Lower leg skin (tissue), 3 donors: ENCODE measurements at regions not wholly inside any gene's neighbourhood (a gene's known extent, or its start where the extent isn't known, plus 50 kb on each side); places are given as distances from the start of the nearest gene placed in this dataset.

Experiments used
- POLR2A ChIP-seq, 2 donors: fragments of 450-650 bp; IDR thresholded peaks; one replicate each; pipeline ENCODE4 v1.6.1; 2016 to 2017; ENCODE audit warnings: antibody characterized with exemption in 2 of 2, mild to moderate bottlenecking in 1 of 2, moderate library complexity in 1 of 2
- TF ChIP-seq, protein P1 (sequence below), 3 donors: fragments of 450-650 bp; IDR thresholded peaks; one replicate each; pipeline ENCODE4 v1.5.1; 2016; ENCODE audit warnings: antibody characterized with exemption in 3 of 3, mild to moderate bottlenecking in 3 of 3, moderate library complexity in 2 of 3

DNA sequence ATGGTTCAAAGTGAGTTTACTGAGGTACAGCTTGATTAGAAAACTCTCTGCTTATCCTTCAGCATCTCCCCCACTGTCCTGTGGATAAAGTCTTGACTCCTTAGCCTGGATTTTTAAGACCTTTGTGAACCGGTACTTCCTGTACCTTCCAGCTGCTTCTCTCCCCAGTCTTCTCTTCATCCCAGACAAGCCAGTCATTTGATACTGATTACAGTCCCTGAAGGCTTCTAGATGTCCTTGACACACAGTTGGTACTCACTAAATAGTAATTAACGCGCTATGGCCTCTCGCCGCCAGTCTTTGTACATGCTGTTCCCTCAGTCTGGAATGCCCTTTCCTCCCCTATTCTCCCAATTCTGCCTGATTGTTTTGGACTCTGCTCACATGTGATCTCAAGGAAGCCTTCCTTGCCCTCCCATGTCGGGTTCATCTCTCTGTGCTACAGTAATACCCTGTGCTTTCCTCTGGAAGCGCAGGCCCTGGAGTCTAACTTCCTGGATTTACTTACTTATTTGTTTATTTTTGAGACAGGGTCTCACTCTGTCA is 50.6 kb upstream of the PTGR2 start:
- TF ChIP-seq, protein P1, sequence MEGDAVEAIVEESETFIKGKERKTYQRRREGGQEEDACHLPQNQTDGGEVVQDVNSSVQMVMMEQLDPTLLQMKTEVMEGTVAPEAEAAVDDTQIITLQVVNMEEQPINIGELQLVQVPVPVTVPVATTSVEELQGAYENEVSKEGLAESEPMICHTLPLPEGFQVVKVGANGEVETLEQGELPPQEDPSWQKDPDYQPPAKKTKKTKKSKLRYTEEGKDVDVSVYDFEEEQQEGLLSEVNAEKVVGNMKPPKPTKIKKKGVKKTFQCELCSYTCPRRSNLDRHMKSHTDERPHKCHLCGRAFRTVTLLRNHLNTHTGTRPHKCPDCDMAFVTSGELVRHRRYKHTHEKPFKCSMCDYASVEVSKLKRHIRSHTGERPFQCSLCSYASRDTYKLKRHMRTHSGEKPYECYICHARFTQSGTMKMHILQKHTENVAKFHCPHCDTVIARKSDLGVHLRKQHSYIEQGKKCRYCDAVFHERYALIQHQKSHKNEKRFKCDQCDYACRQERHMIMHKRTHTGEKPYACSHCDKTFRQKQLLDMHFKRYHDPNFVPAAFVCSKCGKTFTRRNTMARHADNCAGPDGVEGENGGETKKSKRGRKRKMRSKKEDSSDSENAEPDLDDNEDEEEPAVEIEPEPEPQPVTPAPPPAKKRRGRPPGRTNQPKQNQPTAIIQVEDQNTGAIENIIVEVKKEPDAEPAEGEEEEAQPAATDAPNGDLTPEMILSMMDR (IDR thresholded peaks at IDR 0.05): no peak
- no peak for TF ChIP-seq POLR2A (IDR thresholded peaks at IDR 0.05)
